ENCODE measurements at regions not wholly inside any gene's neighbourhood (a gene's known extent, or its start where the extent isn't known, plus 50 kb on each side); places are given as distances from the start of the nearest gene placed in this dataset.

DNA sequence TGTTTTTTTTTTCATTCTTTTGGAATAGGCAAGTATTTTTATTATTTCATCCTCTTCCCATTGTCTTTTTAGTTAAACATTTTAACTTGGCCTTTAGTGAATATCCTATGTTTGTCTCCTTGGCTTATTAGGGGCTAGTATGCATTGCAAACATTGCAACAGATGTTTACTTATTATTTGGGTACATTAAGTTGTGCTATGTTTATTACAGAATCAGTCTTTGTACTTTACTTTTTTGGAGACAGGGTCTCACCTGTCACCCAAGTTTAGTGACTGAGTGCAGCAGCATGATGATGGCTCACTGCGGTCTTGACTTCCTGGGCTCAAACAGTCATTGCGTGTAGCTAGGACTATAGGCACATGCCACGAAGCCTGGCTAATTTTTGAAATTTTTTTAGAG lies 51.1 kb upstream of the NUDT6 start:
- no peaks in the 10 kb centered on the region for H3K79me2 ChIP-seq (ENCODE audit: control insufficient read depth, low read length)
- H3K27ac ChIP-seq (ENCODE audit: low read depth, low read length), result no peak overlapping the region
- no peak overlapping the region for H3K4me3 ChIP-seq (ENCODE audit: low read length)
- H3K9me2 ChIP-seq (replicated peaks; ENCODE audit: control insufficient read depth, low read length), result no peaks in the 10 kb centered on the region
- H3K27me3 ChIP-seq (ENCODE audit: control insufficient read depth, low read length), result no peaks in the 10 kb centered on the region
- no peak for TF ChIP-seq EZH2phosphoT487 (IDR thresholded peaks at IDR 0.05; ENCODE audit: borderline replicate concordance, low read length)
- TF ChIP-seq, protein P1, sequence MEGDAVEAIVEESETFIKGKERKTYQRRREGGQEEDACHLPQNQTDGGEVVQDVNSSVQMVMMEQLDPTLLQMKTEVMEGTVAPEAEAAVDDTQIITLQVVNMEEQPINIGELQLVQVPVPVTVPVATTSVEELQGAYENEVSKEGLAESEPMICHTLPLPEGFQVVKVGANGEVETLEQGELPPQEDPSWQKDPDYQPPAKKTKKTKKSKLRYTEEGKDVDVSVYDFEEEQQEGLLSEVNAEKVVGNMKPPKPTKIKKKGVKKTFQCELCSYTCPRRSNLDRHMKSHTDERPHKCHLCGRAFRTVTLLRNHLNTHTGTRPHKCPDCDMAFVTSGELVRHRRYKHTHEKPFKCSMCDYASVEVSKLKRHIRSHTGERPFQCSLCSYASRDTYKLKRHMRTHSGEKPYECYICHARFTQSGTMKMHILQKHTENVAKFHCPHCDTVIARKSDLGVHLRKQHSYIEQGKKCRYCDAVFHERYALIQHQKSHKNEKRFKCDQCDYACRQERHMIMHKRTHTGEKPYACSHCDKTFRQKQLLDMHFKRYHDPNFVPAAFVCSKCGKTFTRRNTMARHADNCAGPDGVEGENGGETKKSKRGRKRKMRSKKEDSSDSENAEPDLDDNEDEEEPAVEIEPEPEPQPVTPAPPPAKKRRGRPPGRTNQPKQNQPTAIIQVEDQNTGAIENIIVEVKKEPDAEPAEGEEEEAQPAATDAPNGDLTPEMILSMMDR (IDR thresholded peaks at IDR 0.05; ENCODE audit: low read depth, low read length, poor library complexity, severe bottlenecking), result no peak
- no peaks in the 10 kb centered on the region for H3F3A ChIP-seq (ENCODE audit: control insufficient read depth, insufficient read depth)
- H3K36me3 ChIP-seq (ENCODE audit: control insufficient read depth, low read length), result peaks cover 8% of the 10 kb centered on the region; the same call in 1 of the 2 replicates
- H3K4me2 ChIP-seq (ENCODE audit: low read length), result no peak overlapping the region
- H3K4me1 ChIP-seq (ENCODE audit: control insufficient read depth, low read length), result no peaks in the 10 kb centered on the region
- H3K9me3 ChIP-seq (ENCODE audit: control insufficient read depth, insufficient read depth, low read length), result peaks cover 6% of the 10 kb centered on the region; the same call in 1 of the 2 replicates
- H4K20me1 ChIP-seq (ENCODE audit: control insufficient read depth, insufficient read depth, low read depth, low read length), result no peaks in the 10 kb centered on the region

DNA sequence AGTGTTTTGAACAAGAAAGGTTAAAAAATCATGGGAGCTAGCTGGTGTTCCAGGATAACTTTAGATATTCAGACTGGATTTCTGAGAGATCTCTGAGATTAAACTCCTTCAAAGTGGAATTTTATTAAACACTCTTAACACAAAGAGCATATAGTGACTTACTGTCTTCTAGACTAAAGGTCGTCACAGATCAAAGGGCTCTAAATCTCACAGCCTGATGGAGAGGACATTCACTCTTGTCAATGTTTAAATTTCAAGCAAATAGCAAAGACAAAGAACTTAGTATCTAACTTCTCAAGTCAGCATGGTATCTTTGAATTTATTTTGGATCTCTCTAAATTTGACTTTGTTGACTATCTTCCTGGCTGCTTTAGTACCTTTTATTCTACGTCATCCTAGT lies 53.7 kb upstream of the NUDT6 start:
- peaks cover 11% of the 10 kb centered on the region; the same call in 1 of the 2 replicates for H3K36me3 ChIP-seq (ENCODE audit: control insufficient read depth, low read length)
- H3K9me2 ChIP-seq (replicated peaks; ENCODE audit: control insufficient read depth, low read length), result no peaks in the 10 kb centered on the region
- no peaks in the 10 kb centered on the region for H3K27me3 ChIP-seq (ENCODE audit: control insufficient read depth, low read length)
- no peaks in the 10 kb centered on the region for H3K4me1 ChIP-seq (ENCODE audit: control insufficient read depth, low read length)
- H3K79me2 ChIP-seq (ENCODE audit: control insufficient read depth, low read length), result no peaks in the 10 kb centered on the region
- no peak overlapping the region for H3K4me2 ChIP-seq (ENCODE audit: low read length)
- peaks cover 6% of the 10 kb centered on the region; the same call in 1 of the 2 replicates for H3K9me3 ChIP-seq (ENCODE audit: control insufficient read depth, insufficient read depth, low read length)
- TF ChIP-seq, protein P1 (IDR thresholded peaks at IDR 0.05; ENCODE audit: low read depth, low read length, poor library complexity, severe bottlenecking), result no peak
- TF ChIP-seq EZH2phosphoT487 (IDR thresholded peaks at IDR 0.05; ENCODE audit: borderline replicate concordance, low read length), result no peak
- H4K20me1 ChIP-seq (ENCODE audit: control insufficient read depth, insufficient read depth, low read depth, low read length), result no peaks in the 10 kb centered on the region
- H3K4me3 ChIP-seq (ENCODE audit: low read length), result no peak overlapping the region
- H3K27ac ChIP-seq (ENCODE audit: low read depth, low read length), result no peak overlapping the region
- H3F3A ChIP-seq (ENCODE audit: control insufficient read depth, insufficient read depth), result no peaks in the 10 kb centered on the region

DNA sequence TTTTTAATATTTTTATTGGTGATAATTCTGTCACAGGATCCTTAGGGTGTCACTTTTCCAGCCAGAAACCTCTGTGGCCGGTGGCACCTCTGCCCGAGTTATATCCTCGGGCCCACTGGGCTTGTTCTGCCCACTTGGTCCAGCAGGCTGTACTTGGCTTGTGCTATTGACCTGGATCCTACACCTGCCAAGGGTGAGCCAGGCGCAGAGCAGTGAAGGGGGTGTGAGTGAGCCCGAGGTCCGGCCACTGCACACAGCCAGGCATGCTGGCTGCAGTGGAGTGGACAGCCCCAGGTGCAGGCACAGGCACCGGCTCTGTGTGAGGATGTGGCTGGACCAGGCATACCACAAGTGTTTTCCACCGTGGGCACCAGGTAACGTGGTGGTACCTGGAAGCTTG lies 54.7 kb upstream of the NUDT6 start:
- Histone ChIP-seq H3K4me2 (ENCODE audit: low read length) (no peak overlapping the region), H3K9me2 (replicated peaks; ENCODE audit: control insufficient read depth, low read length) (no peaks in the 10 kb centered on the region), H3K4me3 (ENCODE audit: low read length) (no peak overlapping the region), H3K27me3 (ENCODE audit: control insufficient read depth, low read length) (no peaks in the 10 kb centered on the region), H3K4me1 (ENCODE audit: control insufficient read depth, low read length) (no peaks in the 10 kb centered on the region), H4K20me1 (ENCODE audit: control insufficient read depth, insufficient read depth, low read depth, low read length) (no peaks in the 10 kb centered on the region), H3K27ac (ENCODE audit: low read depth, low read length) (no peak overlapping the region), H3K9me3 (ENCODE audit: control insufficient read depth, insufficient read depth, low read length) (peaks cover 6% of the 10 kb centered on the region; the same call in 1 of the 2 replicates), H3K36me3 (ENCODE audit: control insufficient read depth, low read length) (peaks cover 11% of the 10 kb centered on the region; the same call in 1 of the 2 replicates), H3F3A (ENCODE audit: control insufficient read depth, insufficient read depth) (no peaks in the 10 kb centered on the region), H3K79me2 (ENCODE audit: control insufficient read depth, low read length) (no peaks in the 10 kb centered on the region)
- TF ChIP-seq, protein P1 (IDR thresholded peaks at IDR 0.05; ENCODE audit: low read depth, low read length, poor library complexity, severe bottlenecking), result no peak
- no peak for TF ChIP-seq EZH2phosphoT487 (IDR thresholded peaks at IDR 0.05; ENCODE audit: borderline replicate concordance, low read length)
